ENCODE measurements at regions not wholly inside any gene's neighbourhood (a gene's known extent, or its start where the extent isn't known, plus 50 kb on each side); places are given as distances from the start of the nearest gene placed in this dataset.

- intact Hi-C loops (cut with DNase I; ENCODE audit: low total_unique reads): no loop called here
- Histone ChIP-seq H3K9me3 (no peaks in the 10 kb centered on the region), H3K27me3 (no peaks in the 10 kb centered on the region), H3K4me3 (no peak overlapping the region), H3K36me3 (ENCODE audit: low read depth, missing control alignments) (no peaks in the 10 kb centered on the region), H3K27ac (no peak overlapping the region), H3K4me1 (no peaks in the 10 kb centered on the region)
- TF ChIP-seq POLR2A (IDR thresholded peaks at IDR 0.05): no peak
- TF ChIP-seq, protein P1, sequence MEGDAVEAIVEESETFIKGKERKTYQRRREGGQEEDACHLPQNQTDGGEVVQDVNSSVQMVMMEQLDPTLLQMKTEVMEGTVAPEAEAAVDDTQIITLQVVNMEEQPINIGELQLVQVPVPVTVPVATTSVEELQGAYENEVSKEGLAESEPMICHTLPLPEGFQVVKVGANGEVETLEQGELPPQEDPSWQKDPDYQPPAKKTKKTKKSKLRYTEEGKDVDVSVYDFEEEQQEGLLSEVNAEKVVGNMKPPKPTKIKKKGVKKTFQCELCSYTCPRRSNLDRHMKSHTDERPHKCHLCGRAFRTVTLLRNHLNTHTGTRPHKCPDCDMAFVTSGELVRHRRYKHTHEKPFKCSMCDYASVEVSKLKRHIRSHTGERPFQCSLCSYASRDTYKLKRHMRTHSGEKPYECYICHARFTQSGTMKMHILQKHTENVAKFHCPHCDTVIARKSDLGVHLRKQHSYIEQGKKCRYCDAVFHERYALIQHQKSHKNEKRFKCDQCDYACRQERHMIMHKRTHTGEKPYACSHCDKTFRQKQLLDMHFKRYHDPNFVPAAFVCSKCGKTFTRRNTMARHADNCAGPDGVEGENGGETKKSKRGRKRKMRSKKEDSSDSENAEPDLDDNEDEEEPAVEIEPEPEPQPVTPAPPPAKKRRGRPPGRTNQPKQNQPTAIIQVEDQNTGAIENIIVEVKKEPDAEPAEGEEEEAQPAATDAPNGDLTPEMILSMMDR (IDR thresholded peaks at IDR 0.05): no peak
- 88% methylated on average over 4 of the region's 4 CpGs for WGBS, 2 donors
- DNase-seq: no peak
Observed at GRCh38 chr6:94245395-94245794, 826.0 kb upstream of the EPHA7 start.

GRCh38 chr6:94238868-94239267 is 819.5 kb upstream of the EPHA7 start:
- H3K9me3 ChIP-seq: no peaks in the 10 kb centered on the region
- no peaks in the 10 kb centered on the region for H3K27me3 ChIP-seq
- intact Hi-C loops (cut with DNase I; ENCODE audit: low total_unique reads): no loop called here
- no peak overlapping the region for H3K27ac ChIP-seq
- no peak overlapping the region for H3K4me3 ChIP-seq
- H3K36me3 ChIP-seq (ENCODE audit: low read depth, missing control alignments): no peaks in the 10 kb centered on the region
- no peaks in the 10 kb centered on the region for H3K4me1 ChIP-seq
- WGBS, 2 donors: 53 to 91% methylated on average over 1 of the region's 1 CpG
- TF ChIP-seq POLR2A (IDR thresholded peaks at IDR 0.05): no peak
- TF ChIP-seq, protein P1 (IDR thresholded peaks at IDR 0.05): no peak
- DNase-seq: no peak

- Histone ChIP-seq H3K36me3 (ENCODE audit: low read depth, missing control alignments) (no peaks in the 10 kb centered on the region), H3K4me1 (no peaks in the 10 kb centered on the region), H3K27me3 (no peaks in the 10 kb centered on the region), H3K27ac (no peak overlapping the region), H3K9me3 (no peaks in the 10 kb centered on the region), H3K4me3 (no peak overlapping the region)
- TF ChIP-seq, protein P1 (IDR thresholded peaks at IDR 0.05): no peak
- TF ChIP-seq POLR2A (IDR thresholded peaks at IDR 0.05): no peak
- intact Hi-C loops (cut with DNase I; ENCODE audit: low total_unique reads): no loop called here
- WGBS, 2 donors: 62 to 75% methylated on average over 4 of the region's 4 CpGs
- DNase-seq: no peak
Observed at GRCh38 chr6:94227741-94228140, 808.4 kb upstream of the EPHA7 start.

- Histone ChIP-seq H3K36me3 (ENCODE audit: low read depth, missing control alignments) (no peaks in the 10 kb centered on the region), H3K27ac (no peak overlapping the region), H3K4me1 (no peaks in the 10 kb centered on the region), H3K9me3 (no peaks in the 10 kb centered on the region), H3K27me3 (no peaks in the 10 kb centered on the region), H3K4me3 (no peak overlapping the region)
- 35 to 58% methylated on average over 2 of the region's 2 CpGs for WGBS, 2 donors
- TF ChIP-seq, protein P1 (IDR thresholded peaks at IDR 0.05): no peak
- TF ChIP-seq POLR2A (IDR thresholded peaks at IDR 0.05): no peak
- intact Hi-C loops (cut with DNase I; ENCODE audit: low total_unique reads): no loop called here
- no peak for DNase-seq
Observed at GRCh38 chr6:94217836-94218235, 798.5 kb upstream of the EPHA7 start.

- Histone ChIP-seq H3K36me3 (ENCODE audit: low read depth, missing control alignments) (no peaks in the 10 kb centered on the region), H3K4me1 (no peaks in the 10 kb centered on the region), H3K9me3 (no peaks in the 10 kb centered on the region), H3K27ac (no peak overlapping the region), H3K27me3 (no peaks in the 10 kb centered on the region), H3K4me3 (no peak overlapping the region)
- intact Hi-C loops (cut with DNase I; ENCODE audit: low total_unique reads): no loop called here
- 93 to 97% methylated on average over 1 of the region's 1 CpG for WGBS, 2 donors
- TF ChIP-seq, protein P1 (IDR thresholded peaks at IDR 0.05): no peak
- no peak for TF ChIP-seq POLR2A (IDR thresholded peaks at IDR 0.05)
- DNase-seq: no peak
Observed at GRCh38 chr6:94215552-94215951, 796.2 kb upstream of the EPHA7 start.
